ENCODE measurements at regions not wholly inside any gene's neighbourhood (a gene's known extent, or its start where the extent isn't known, plus 50 kb on each side); places are given as distances from the start of the nearest gene placed in this dataset.

- no peak for DNase-seq
- Histone ChIP-seq H3K27me3 (replicated peaks; ENCODE audit: insufficient read depth) (no peaks in the 10 kb centered on the region), H4K20me1 (ENCODE audit: insufficient read depth) (no peaks in the 10 kb centered on the region), H3K79me2 (ENCODE audit: insufficient read depth) (no peaks in the 10 kb centered on the region), H2AFZ (no peak overlapping the region), H3K4me1 (ENCODE audit: insufficient read depth) (no peaks in the 10 kb centered on the region), H3K27ac (no peak overlapping the region), H3K4me3 (no peak overlapping the region), H3K9me3 (ENCODE audit: low read depth) (no peaks in the 10 kb centered on the region), H3K36me3 (ENCODE audit: low read depth) (no peaks in the 10 kb centered on the region), H3K9me2 (ENCODE audit: insufficient read depth) (no peaks in the 10 kb centered on the region), H3K9ac (no peak overlapping the region), H3F3A (ENCODE audit: insufficient read depth) (no peaks in the 10 kb centered on the region), H3K4me2 (ENCODE audit: unreplicated experiment) (no peak overlapping the region)
- TF ChIP-seq EZH2phosphoT487 (IDR thresholded peaks at IDR 0.05; ENCODE audit: insufficient read depth, low read depth) (no peak), EZH2 (IDR thresholded peaks at IDR 0.05; ENCODE audit: insufficient read depth, poor library complexity, severe bottlenecking) (no peak)
- 85 to 86% methylated on average over 3 of the region's 3 CpGs for WGBS, 2 experiments (ENCODE audit: low coverage in 1 of 2, low lambda C conversion rate in 2 of 2, missing lambda C conversion rate in 2 of 2)
- in situ Hi-C loops (cut with MboI) = no loop called here
These were observed 97.9 kb upstream of the TSHZ2 start for GRCh38 chr20:52874241-52874640.

GRCh38 chr20:52869698-52870501 lies 102.3 kb upstream of the TSHZ2 start:
- H3F3A ChIP-seq (ENCODE audit: insufficient read depth) = no peaks in the 10 kb centered on the region
- no peak overlapping the region for H2AFZ ChIP-seq
- no peak overlapping the region for H3K27ac ChIP-seq
- WGBS, 2 experiments (ENCODE audit: low coverage in 1 of 2, low lambda C conversion rate in 2 of 2, missing lambda C conversion rate in 2 of 2) = 76 to 83% methylated on average over 6 of the region's 6 CpGs
- no peak overlapping the region for H3K4me3 ChIP-seq
- no peaks in the 10 kb centered on the region for H3K9me3 ChIP-seq (ENCODE audit: low read depth)
- H3K9me2 ChIP-seq (ENCODE audit: insufficient read depth) = no peaks in the 10 kb centered on the region
- H3K27me3 ChIP-seq (replicated peaks; ENCODE audit: insufficient read depth) = no peaks in the 10 kb centered on the region
- DNase-seq = no peak
- H3K79me2 ChIP-seq (ENCODE audit: insufficient read depth) = no peaks in the 10 kb centered on the region
- in situ Hi-C loops (cut with MboI) = no loop called here
- no peaks in the 10 kb centered on the region for H4K20me1 ChIP-seq (ENCODE audit: insufficient read depth)
- no peaks in the 10 kb centered on the region for H3K4me1 ChIP-seq (ENCODE audit: insufficient read depth)
- no peak overlapping the region for H3K4me2 ChIP-seq (ENCODE audit: unreplicated experiment)
- no peak for TF ChIP-seq EZH2 (IDR thresholded peaks at IDR 0.05; ENCODE audit: insufficient read depth, poor library complexity, severe bottlenecking)
- TF ChIP-seq EZH2phosphoT487 (IDR thresholded peaks at IDR 0.05; ENCODE audit: insufficient read depth, low read depth) = no peak
- no peak overlapping the region for H3K9ac ChIP-seq
- no peaks in the 10 kb centered on the region for H3K36me3 ChIP-seq (ENCODE audit: low read depth)

DNA sequence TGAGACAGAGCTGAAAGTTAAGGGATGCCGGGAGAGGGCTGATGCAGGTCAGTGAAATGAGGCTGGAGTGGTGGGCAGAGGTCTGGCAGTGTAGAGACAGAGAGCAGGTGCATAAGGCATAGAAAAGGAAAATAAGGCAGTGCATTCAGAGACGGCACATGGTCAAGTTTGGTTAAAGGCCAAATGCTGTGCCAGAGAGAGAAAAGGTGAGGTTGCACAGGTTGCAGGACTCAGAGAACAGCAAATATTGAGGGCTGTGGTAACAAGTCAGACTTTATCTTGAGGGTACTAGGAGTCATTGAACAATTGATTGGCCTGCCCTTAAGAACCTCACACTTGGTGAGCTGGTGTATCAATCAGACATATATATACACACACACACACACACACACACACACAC lies 102.9 kb upstream of the TSHZ2 start:
- Histone ChIP-seq H2AFZ (no peak overlapping the region), H3K27ac (no peak overlapping the region), H3K4me1 (ENCODE audit: insufficient read depth) (no peaks in the 10 kb centered on the region), H3K9me3 (ENCODE audit: low read depth) (no peaks in the 10 kb centered on the region), H3K4me3 (no peak overlapping the region), H3K36me3 (ENCODE audit: low read depth) (no peaks in the 10 kb centered on the region), H4K20me1 (ENCODE audit: insufficient read depth) (no peaks in the 10 kb centered on the region), H3K9ac (no peak overlapping the region), H3K79me2 (ENCODE audit: insufficient read depth) (no peaks in the 10 kb centered on the region), H3K4me2 (ENCODE audit: unreplicated experiment) (no peak overlapping the region), H3K27me3 (replicated peaks; ENCODE audit: insufficient read depth) (no peaks in the 10 kb centered on the region), H3F3A (ENCODE audit: insufficient read depth) (no peaks in the 10 kb centered on the region), H3K9me2 (ENCODE audit: insufficient read depth) (no peaks in the 10 kb centered on the region)
- no peak for TF ChIP-seq EZH2 (IDR thresholded peaks at IDR 0.05; ENCODE audit: insufficient read depth, poor library complexity, severe bottlenecking)
- no peak for TF ChIP-seq EZH2phosphoT487 (IDR thresholded peaks at IDR 0.05; ENCODE audit: insufficient read depth, low read depth)
- in situ Hi-C loops (cut with MboI) = no loop called here
- no peak for DNase-seq
- 83 to 86% methylated on average over 2 of the region's 2 CpGs for WGBS, 2 experiments (ENCODE audit: low coverage in 1 of 2, low lambda C conversion rate in 2 of 2, missing lambda C conversion rate in 2 of 2)

DNA sequence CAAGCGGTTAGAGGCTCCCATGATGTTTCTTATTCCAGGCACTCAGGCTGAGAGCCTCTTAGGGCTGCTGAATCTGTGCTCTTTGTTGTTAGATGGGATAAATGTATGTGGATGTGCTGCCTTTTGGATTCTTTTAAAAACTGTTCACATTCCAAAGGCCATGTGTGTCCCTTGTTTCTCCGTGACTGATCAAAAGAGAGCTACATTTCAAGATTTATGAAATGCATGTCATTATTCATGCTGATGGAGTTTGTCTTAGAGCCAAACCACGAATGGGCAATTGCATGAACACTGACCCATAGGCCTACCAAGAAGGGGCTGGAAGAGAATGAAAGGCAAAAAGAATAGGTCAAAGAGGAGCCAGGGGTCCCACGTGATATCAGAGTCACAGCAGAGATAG lies 104.9 kb upstream of the TSHZ2 start:
- in situ Hi-C loops (cut with MboI) = no loop called here
- no peak overlapping the region for H3K4me3 ChIP-seq
- no peaks in the 10 kb centered on the region for H3K79me2 ChIP-seq (ENCODE audit: insufficient read depth)
- H3K27me3 ChIP-seq (replicated peaks; ENCODE audit: insufficient read depth) = no peaks in the 10 kb centered on the region
- H3K9me2 ChIP-seq (ENCODE audit: insufficient read depth) = no peaks in the 10 kb centered on the region
- no peaks in the 10 kb centered on the region for H4K20me1 ChIP-seq (ENCODE audit: insufficient read depth)
- H3K4me2 ChIP-seq (ENCODE audit: unreplicated experiment) = no peak overlapping the region
- no peaks in the 10 kb centered on the region for H3K4me1 ChIP-seq (ENCODE audit: insufficient read depth)
- H3F3A ChIP-seq (ENCODE audit: insufficient read depth) = no peaks in the 10 kb centered on the region
- no peak overlapping the region for H3K27ac ChIP-seq
- H2AFZ ChIP-seq = no peak overlapping the region
- 64 to 69% methylated on average over 4 of the region's 4 CpGs for WGBS, 2 experiments (ENCODE audit: low coverage in 1 of 2, low lambda C conversion rate in 2 of 2, missing lambda C conversion rate in 2 of 2)
- H3K9me3 ChIP-seq (ENCODE audit: low read depth) = no peaks in the 10 kb centered on the region
- no peak for TF ChIP-seq EZH2phosphoT487 (IDR thresholded peaks at IDR 0.05; ENCODE audit: insufficient read depth, low read depth)
- no peak for TF ChIP-seq EZH2 (IDR thresholded peaks at IDR 0.05; ENCODE audit: insufficient read depth, poor library complexity, severe bottlenecking)
- H3K9ac ChIP-seq = no peak overlapping the region
- no peak for DNase-seq
- H3K36me3 ChIP-seq (ENCODE audit: low read depth) = no peaks in the 10 kb centered on the region
